HG02981 (cell line): ENCODE measurements at regions not wholly inside any gene's neighbourhood (a gene's known extent, or its start where the extent isn't known, plus 50 kb on each side); places are given as distances from the start of the nearest gene placed in this dataset.

Experiments used
- ATAC-seq: cut with Tn5 transposase; IDR thresholded peaks from one replicate; pipeline ENCODE4 v1.9.1; 2021; ENCODE audit warnings: mild to moderate bottlenecking, moderate library complexity; ENCODE audit not compliant: unreplicated experiment

DNA sequence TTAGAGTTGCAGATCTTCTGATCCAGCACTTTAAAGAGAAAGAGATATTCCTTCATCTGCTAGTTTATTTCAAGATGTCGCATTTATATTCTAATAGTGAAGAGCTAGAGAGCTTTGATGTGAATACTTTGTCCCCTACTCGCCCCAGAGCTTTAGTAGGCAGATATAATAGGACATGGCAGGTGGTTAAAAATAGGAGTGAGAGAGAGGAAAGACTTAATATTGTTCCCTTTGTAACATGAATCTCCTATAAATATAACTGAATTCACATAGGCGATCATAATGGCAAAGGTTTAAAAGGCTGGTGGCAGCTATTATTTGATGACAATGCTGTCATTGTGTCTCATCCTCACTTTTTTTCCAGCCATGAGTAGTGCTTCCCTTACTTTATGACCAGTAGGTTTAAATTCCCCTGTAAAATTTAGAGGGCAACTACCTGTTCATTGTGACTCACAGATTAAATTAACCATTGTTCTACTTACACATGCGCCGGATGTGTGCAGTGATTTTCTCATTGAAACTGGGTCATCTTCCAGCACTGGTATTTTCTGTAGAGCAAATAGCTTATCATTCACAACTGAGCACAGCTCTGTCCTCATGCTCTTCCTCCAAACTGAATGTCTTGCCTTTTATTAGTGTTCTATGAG is 906.7 kb upstream of the CELF2 start:
- no peak for ATAC-seq

- no peak for ATAC-seq
Observed at GRCh38 chr10:10118131-10118530, 899.5 kb upstream of the CELF2 start.

DNA sequence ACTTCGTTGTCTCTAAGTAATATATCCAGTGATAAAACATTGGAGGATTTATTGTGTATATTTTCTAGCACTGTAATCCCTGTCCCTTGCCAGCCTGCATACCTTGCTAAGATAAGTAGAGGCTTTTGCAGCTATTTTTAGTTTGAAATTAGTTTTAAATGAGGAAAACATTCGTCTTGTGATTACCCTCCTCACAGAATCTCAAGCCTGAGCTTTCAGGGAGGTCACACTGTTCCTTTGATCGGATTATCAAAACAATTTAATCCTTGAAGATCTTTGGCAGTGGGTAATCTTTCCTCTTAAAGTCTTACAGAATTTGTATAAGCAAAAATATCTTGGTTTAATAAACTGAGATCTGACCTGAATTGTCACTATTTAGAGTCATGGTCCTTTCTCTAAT is 897.0 kb upstream of the CELF2 start:
- ATAC-seq = no peak

GRCh38 chr10:10125676-10126075 is 892.0 kb upstream of the CELF2 start:
- ATAC-seq = no peak

GRCh38 chr10:10126218-10126617 is 891.5 kb upstream of the CELF2 start:
- ATAC-seq = no peak

DNA sequence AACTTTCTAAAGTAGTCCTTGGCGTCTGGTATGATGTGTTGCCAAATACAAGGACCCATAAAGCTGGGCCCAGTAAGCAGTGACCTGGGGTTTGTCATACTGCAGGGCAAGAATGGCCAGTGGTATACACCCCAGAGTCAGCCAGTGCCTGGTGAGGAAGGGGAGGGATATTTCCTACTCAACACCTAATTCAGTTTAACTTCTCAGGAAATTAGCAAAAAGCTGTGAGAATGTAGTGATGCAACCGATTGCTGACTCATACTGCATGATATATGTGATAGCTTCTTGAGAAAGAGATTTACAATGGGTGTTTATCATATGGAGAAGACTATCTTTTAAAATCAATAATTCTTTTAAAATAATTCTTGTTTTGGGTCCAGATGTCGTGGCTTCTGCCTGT is 889.3 kb upstream of the CELF2 start:
- no peak for ATAC-seq

DNA sequence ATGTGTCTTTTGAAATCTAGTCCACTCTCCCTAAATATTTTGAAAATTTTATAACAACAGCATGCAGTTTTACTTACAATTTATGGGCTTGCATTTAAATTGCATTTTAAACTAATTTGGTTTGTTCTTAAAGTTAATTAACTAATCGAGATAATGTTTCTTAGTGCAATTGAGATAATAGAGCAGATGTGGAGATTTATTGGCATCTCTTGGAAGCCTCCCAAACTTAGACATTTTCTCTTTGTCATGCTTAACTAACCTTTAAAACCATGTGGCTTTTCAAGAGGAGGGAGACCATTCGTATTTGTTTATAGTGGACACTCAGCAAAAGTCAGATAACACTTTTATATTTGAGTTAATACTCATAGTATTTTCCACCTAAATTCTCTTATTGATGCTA is 887.0 kb upstream of the CELF2 start:
- no peak for ATAC-seq

- ATAC-seq = no peak
Observed at GRCh38 chr10:10132009-10132408, 885.7 kb upstream of the CELF2 start.

DNA sequence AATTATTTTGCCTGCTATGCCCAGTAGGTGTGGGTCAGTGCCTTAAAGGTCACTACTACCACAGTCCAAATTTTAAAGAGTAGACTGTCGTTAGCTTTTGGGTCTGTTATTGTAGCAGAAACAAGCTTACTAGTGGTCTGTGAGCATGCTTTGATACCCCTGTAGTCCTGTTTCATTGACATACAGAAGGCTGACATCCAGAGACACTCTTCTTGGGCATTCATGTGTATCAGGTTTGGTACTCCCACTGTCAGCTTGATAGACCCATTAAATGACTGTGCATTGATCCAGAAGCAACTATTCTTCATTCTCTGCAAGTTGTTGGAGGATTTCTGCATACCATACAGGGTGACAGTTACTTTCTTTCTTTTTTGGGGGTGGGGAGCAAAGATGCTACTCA is 884.4 kb upstream of the CELF2 start:
- no peak for ATAC-seq

- no peak for ATAC-seq
Observed at GRCh38 chr10:10138685-10139084, 879.0 kb upstream of the CELF2 start.

DNA sequence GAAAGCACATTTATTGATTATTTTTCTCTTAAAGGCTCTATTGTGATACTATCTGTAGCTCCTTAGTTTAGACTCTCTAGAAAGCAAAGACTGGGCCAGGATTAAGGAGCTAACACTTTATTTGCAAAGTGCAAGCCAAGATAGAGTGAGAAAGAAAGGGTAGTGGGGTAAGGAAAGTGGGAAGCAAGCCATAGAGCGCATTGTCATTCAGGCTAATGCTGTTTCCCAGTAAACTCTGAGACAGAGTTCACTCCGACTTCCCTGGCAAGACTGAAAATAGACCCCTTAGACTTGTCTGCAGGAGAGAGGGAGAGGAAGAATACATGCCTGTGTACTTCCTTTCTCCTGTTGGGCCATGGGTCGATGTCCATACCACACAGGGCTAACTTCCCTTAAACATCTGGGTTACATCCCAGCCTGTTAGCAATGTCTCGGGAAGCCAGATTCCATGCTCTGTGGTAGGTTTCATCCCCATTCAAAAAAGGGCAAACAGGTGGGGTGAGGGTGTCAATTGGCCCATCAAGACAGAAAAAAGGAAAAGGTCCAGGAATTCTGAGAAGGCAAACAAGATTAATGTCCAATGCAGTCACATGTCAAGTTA is 875.8 kb upstream of the CELF2 start:
- no peak for ATAC-seq

DNA sequence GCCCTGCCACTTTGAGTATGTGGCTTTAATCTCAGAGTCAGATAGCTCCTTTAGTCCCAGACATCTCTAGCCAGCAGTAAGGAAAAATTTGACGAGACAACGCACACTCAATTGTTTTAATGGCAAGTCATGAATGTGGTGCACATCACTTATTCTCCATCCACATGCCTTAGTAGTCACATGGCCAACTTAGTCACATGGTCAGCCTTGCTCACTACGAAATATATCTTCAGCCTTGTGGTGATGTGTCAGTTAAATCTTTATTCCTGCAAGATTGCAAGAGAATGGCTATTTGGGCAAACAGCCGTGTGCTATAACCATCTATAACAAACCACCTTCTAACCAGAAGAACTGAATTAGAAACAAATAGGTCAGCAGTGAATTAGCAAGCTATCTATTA is 871.1 kb upstream of the CELF2 start:
- no peak for ATAC-seq

GRCh38 chr10:10149899-10150298 is 867.8 kb upstream of the CELF2 start:
- no peak for ATAC-seq

DNA sequence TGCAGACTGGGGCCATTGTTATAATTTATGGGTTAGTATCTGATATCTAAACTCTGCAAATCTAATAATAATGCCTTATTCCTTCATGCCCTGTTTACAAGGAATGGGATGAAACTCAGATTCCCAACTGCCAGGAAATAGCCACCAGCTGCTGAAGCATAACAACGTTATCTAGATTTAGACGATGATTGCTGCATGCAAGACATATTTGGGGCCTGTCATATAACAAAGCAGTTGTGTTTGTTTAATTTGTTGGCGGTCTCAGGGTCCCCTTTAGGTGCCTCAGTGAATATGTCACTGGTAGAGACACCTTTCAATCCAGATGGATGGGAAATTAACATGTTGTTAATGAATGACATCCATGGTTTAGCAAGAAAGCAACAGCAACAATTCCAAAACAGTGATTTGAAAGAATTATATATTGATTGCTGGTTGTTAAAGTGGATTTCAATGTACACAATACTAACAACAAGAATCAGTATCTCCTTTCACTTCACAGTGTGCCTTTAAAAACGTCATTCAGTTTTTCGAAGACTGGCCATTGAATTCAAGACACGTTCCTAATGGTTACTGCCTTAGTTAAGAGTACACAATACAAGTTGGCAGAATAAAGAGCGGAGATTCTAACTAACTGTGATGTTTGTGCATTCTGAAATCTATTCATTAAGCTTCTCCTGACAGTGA is 860.6 kb upstream of the CELF2 start:
- no peak for ATAC-seq

DNA sequence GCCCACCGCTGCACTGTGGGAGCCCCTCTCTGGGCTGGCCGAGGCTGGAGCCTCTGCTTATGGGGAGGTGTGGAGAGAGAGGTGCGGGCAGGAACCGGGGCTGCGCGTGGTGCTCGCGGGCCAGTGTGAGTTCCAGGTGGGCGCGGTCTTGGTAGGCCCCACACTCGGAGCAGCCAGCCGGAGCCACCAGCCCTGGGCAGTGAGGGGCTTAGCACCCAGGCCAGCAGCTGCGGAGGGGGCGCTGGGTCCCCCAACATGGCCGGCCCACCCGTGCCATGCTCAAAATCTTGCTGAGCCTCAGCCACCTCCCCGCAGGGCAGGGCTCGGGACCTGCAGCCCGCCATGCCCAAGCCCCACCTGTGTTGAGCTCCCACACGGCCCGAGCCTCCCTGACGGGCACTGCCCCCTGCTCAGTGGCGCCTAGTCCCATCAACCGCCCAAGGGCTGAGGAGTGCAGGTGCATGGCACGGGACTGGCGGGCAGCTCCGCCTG is 856.8 kb upstream of the CELF2 start:
- no peak for ATAC-seq

DNA sequence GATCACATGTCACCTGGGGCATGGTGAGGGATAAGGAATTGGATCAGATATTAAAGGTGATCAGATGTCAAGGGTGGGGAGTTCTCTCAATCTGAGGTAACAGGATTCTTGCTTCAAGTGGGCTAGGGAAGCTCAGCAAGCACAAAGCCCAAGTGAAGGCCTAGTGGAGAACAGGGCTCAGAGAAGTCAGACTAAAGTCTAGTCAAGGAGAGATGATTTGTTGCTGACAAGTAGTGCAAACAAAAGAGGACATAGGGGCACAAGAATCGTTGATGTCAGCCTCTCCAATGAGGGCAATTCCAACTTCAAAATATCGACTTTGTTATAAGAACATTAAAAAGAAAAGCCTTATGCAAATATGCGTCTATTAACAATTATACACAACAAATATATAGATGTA is 852.8 kb upstream of the CELF2 start:
- no peak for ATAC-seq

- no peak for ATAC-seq
Observed at GRCh38 chr10:10165415-10165814, 852.3 kb upstream of the CELF2 start.

- ATAC-seq = no peak
Observed at GRCh38 chr10:10178476-10178875, 839.2 kb upstream of the CELF2 start.

DNA sequence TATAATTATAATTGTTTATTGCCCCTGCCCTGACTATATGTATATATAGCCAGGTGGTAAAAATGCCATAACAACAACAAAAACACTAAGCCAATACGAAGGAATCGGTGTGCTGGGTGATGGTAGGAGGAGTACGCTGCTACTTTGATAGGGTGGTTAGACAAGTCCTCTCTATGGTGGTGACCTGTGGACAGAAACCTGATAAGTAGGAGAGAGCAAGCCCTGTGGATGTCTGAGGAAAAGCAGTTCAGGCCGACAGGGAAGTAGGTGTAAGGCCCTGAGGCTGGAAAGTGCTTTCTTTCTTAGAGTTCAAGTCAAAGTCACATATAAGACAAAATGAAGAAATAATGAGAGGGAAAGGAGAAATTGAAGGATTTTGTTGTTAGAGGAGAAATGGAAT is 823.8 kb upstream of the CELF2 start:
- no peak for ATAC-seq

GRCh38 chr10:10196701-10197100 is 821.0 kb upstream of the CELF2 start:
- no peak for ATAC-seq

- ATAC-seq = no peak
Observed at GRCh38 chr10:10197423-10197822, 820.2 kb upstream of the CELF2 start.

DNA sequence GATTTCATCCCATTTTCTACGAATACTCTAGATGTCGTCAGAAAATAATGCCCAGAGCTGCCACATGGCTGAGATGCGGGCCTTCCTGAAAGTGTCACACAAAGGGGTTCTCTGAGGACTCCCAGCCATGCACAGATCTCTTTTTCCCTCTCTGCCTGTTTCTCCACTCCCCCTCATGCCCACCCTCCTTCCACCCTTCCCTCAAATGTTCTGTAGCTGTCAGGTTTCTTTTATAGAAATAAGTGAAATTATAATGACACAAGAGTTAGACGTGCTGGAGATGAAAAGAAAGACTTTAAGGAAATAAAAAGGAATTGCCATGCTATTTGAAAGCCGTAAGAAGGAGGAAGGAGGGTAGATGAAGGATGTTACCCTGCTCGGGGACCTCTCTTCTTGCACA is 819.3 kb upstream of the CELF2 start:
- no peak for ATAC-seq
